ENCODE measurements at regions not wholly inside any gene's neighbourhood (a gene's known extent, or its start where the extent isn't known, plus 50 kb on each side); places are given as distances from the start of the nearest gene placed in this dataset.

DNA sequence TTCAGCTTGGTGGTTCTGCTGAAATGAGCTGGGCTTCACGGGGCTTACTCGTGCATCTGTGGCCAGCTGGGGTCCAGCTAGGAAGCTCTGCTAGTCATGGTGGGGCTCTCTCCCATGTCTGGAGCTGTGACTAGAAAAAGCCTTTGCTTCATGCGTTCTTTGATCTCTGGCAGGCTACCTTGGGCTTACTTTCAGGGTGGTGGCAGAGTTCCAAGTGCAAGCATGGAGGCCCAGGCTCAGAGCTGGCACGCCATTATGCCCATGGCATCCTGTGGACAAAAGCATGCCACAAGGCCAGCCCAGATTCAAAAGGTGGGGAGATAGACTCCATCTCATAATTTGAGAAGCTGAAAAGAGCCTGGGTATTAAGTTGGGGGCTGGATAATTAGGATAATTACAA lies 55.4 kb upstream of the GBA3 start:
- TF ChIP-seq, protein P1, sequence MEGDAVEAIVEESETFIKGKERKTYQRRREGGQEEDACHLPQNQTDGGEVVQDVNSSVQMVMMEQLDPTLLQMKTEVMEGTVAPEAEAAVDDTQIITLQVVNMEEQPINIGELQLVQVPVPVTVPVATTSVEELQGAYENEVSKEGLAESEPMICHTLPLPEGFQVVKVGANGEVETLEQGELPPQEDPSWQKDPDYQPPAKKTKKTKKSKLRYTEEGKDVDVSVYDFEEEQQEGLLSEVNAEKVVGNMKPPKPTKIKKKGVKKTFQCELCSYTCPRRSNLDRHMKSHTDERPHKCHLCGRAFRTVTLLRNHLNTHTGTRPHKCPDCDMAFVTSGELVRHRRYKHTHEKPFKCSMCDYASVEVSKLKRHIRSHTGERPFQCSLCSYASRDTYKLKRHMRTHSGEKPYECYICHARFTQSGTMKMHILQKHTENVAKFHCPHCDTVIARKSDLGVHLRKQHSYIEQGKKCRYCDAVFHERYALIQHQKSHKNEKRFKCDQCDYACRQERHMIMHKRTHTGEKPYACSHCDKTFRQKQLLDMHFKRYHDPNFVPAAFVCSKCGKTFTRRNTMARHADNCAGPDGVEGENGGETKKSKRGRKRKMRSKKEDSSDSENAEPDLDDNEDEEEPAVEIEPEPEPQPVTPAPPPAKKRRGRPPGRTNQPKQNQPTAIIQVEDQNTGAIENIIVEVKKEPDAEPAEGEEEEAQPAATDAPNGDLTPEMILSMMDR (IDR thresholded peaks at IDR 0.05; ENCODE audit: borderline replicate concordance, insufficient read depth, low read depth, low read length): no peak

More for the DNA sequence above, 55.4 kb upstream of the GBA3 start:
- no peak overlapping the region for H3K4me3 ChIP-seq (ENCODE audit: low read depth, low read length)

Measured in GM12875 (cell line).